ENCODE measurements at regions not wholly inside any gene's neighbourhood (a gene's known extent, or its start where the extent isn't known, plus 50 kb on each side); places are given as distances from the start of the nearest gene placed in this dataset.
"Not testable (repeated sequence)": the region's sequence is repeated elsewhere in the genome, so short reads cannot be mapped to it uniquely, and the experiment has no call there.

GRCh38 chr12:34097213-34097612 lies 74.9 kb downstream of the ALG10 start:
- DNase-seq (ENCODE audit: low read depth in 2 of 3, low spot score in 1 of 3): no peak

- DNase-seq (ENCODE audit: low read depth in 2 of 3, low spot score in 1 of 3): no peak
Observed at GRCh38 chr12:34105392-34105933, 83.2 kb downstream of the ALG10 start.

- no peak for DNase-seq (ENCODE audit: low read depth in 2 of 3, low spot score in 1 of 3)
Observed at GRCh38 chr12:34106172-34106571, 83.9 kb downstream of the ALG10 start.

- DNase-seq (ENCODE audit: low read depth in 2 of 3, low spot score in 1 of 3): no peak
Observed at GRCh38 chr12:34107016-34107415, 84.7 kb downstream of the ALG10 start.

DNA sequence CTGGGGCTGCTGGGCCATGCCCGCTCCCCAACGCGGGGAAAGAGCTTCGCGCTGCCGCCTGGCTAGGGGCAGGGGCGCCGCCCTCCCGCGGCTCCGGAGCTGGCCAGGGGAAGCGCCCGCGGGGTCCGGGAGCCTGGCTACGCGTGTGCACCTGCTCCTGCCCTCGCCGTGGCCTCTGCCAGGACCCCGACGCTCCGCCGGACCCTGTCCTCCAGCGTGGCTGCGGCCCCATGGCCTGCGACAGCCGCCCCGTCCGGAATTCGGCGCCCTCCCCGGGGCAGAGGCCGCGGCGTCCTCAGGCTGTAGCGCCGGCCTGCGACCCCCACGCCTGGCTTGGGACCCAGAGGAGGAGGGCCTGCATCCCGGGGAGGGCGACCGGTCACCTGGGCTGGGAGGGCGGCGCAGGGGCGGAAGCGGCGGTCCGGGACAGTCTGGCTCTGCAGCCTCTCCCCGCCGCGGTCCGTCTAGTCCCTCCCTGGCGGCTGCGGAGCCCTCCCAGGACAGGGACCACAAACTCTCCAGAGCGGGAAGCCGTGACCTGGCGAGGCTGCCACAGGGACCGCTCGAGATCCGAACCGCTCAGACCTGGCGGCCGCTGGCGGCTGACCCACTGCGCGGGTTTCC lies 85.6 kb downstream of the ALG10 start:
- DNase-seq (ENCODE audit: low read depth in 2 of 3, low spot score in 1 of 3): no peak

DNA sequence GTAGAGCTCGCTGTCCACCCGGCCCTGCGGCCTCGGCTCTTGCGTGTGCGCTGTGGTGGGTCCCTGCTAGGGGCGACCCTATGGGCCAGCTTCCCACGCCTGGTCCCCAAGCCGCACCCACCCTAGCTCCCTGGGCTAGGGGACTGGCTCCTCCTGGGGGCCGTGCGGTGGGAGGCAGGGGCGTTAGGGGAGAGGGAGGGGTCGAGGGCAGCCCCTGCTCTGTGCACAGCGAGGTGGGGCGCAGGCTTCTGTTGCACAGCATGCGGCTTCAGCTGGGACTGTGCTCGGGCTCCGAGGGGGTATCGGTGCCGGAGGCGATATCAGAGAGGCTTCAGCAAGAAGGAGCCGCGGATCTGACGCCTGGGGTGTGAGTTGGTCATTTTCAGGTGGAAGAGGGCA lies 86.1 kb downstream of the ALG10 start:
- no peak for DNase-seq (ENCODE audit: low read depth in 2 of 3, low spot score in 1 of 3)

DNA sequence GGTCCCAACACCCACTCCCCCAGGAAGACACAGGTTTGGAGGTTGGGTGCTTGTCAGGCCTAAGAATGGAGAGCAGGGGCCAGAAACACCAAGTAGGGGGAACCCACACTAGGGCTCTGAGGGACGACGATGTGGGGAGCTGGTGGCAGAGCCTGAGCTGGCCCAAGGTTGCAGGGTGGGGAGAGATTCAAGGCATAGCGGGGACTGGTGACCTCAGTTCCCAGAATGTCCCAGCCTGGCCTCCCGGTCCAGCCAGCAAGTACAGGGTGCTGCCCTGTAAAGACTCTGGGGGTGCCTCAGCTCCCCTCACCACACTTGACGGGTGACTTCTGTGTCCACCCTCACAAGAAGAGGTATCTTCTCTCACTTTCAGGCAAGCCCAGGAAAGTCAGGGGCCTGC lies 86.7 kb downstream of the ALG10 start:
- no peak for DNase-seq (ENCODE audit: low read depth in 2 of 3, low spot score in 1 of 3)

GRCh38 chr12:34109390-34109789 lies 87.1 kb downstream of the ALG10 start:
- DNase-seq (ENCODE audit: low read depth in 2 of 3, low spot score in 1 of 3): no peak

DNA sequence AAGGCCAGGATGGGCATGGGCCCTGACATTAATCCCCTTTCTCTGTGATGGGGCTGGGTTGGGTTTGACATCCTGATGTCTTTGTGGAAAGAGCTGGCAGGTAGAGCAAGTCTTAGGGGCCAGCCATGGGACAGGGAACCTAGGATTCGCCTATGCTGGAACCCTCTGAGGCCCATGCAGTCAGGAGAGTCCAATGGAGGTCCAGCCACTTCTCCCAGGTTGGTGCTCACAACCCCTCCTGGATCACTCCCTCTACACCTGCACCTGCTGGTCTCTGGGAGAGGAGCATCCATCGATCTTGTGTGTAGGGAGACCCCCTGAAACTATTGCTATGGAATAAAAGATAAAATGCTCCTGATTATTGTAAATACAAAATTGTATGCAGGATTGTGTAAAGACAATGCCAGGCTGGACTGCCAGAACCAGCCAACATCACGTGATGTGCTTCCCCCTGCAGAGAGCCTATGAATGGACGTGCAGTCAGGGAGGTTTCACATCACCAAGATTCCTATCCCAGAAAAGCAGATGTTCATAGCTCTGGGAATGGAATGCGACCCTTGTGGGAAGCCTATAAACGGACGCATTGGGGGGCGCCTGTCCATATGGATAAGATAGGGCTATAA lies 87.7 kb downstream of the ALG10 start:
- not testable (repeated sequence) for DNase-seq (ENCODE audit: low read depth in 2 of 3, low spot score in 1 of 3)

GRCh38 chr12:34119366-34119765 lies 97.1 kb downstream of the ALG10 start:
- no peak for DNase-seq (ENCODE audit: low read depth in 2 of 3, low spot score in 1 of 3)

DNA sequence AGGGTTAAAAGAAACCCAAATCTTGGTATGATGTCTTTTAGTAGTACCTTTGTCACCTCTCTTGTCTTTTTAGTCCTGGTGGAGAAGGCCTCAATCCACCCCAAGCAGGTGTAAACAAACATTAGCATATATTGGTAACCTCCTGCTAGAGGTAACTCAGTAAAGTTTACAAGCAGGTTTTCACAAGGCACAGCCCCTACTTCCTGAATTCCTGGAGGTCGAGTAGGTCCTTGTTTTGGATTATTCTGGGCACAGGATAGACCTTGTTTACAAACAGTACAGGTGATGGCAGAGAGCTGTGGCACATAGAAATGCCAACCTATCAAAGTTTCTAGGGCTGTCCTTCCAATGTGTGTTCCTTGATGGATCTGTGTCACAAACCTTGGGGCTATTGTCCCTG lies 99.1 kb downstream of the ALG10 start:
- no peak for DNase-seq (ENCODE audit: low read depth in 2 of 3, low spot score in 1 of 3)

GRCh38 chr12:34123092-34123491 lies 100.8 kb downstream of the ALG10 start:
- DNase-seq (ENCODE audit: low read depth in 2 of 3, low spot score in 1 of 3): peak in 2 of 3 donors; percentile 9 to 45

DNA sequence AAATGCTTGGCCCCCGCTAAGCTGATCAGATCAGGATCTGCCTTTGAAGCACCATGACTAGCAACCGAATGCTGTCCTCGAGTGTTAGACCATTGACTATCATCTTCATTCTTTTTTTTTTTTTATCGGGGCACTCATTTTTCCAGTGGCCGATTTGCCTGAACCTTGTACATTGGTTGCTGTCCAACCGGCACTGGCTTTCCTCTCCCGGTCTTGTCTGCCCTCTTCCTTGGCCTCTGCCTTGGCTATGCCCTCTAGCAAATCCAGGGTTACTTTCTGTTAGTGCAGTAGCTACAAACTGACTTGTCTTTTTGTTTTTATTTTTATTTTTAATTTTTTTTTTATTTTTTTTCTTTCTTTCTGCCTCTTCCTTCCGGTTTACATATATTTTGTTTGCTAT lies 102.3 kb downstream of the ALG10 start:
- DNase-seq (ENCODE audit: low read depth in 2 of 3, low spot score in 1 of 3): no peak

GRCh38 chr12:34126239-34126641 lies 103.9 kb downstream of the ALG10 start:
- DNase-seq (ENCODE audit: low read depth in 2 of 3, low spot score in 1 of 3): no peak

GRCh38 chr12:34126805-34127204 lies 104.5 kb downstream of the ALG10 start:
- no peak for DNase-seq (ENCODE audit: low read depth in 2 of 3, low spot score in 1 of 3)

- not testable (repeated sequence) for DNase-seq (ENCODE audit: low read depth in 2 of 3, low spot score in 1 of 3)
Observed at GRCh38 chr12:34127379-34127778, 105.1 kb downstream of the ALG10 start.

DNA sequence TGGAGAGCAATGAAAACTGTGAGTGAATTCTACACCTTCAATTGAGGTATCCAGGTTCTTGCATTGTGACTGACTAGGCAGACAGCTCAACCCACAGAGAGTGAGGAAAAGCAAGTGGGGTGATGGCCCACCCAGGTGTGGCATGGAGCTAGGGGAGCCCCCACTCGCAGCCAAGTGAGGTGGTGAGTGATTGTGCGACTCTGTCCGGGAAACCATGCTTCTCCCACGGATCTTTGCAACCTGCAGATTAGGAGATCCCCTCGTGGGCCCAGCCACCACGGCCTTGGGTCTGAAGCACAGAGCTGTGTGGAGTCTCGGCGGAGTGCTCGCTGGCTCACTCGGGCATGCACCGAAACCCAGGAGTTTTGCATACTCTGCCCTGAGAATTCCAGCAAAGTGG lies 120.1 kb downstream of the ALG10 start:
- DNase-seq (ENCODE audit: low read depth in 2 of 3, low spot score in 1 of 3): no peak

- DNase-seq (ENCODE audit: low read depth in 2 of 3, low spot score in 1 of 3): no peak
Observed at GRCh38 chr12:34151019-34151418, 128.7 kb downstream of the ALG10 start.

DNA sequence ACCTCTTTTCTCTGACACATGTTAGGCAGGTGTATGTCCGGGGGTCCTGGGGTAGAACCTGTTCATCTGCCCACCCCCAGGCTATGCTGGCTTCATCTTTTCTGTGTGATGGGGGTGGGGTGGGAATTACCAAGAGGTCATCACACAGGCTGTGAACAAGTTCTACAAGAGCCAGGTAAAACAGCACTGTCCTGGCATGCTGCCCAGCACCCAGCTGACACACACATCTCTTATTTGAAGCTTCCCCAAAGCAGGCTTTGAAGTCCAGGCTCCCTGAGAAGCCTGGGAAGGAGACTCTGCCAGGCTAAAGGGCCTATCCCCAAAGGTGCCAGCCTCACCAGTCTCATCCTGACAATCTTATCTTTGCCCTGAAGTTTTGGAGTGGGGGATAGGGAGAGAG lies 141.1 kb downstream of the ALG10 start:
- DNase-seq (ENCODE audit: low read depth in 2 of 3, low spot score in 1 of 3): no peak

GRCh38 chr12:34166427-34167060 lies 144.2 kb downstream of the ALG10 start:
- DNase-seq (ENCODE audit: low read depth in 2 of 3, low spot score in 1 of 3): no peak

DNA sequence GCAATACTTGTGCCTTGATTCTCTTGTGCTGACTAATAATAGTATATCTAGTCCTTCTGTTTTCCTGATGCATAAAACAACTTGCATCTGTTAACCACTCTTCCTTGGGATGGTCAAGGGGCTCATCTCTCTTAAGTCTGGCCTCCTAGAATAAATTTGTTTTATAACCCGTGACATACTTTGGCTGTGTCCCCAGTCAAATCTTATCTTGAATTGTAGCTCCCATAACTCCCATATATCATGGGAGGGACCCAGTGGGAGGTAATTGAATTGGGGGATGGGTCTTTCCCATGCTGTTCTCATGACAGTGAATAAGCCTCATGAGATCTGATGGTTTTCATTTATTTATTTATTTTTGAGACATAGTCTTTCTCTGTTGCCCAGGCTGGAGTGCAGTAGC lies 146.2 kb downstream of the ALG10 start:
- DNase-seq (ENCODE audit: low read depth in 2 of 3, low spot score in 1 of 3): not testable (repeated sequence)

DNA sequence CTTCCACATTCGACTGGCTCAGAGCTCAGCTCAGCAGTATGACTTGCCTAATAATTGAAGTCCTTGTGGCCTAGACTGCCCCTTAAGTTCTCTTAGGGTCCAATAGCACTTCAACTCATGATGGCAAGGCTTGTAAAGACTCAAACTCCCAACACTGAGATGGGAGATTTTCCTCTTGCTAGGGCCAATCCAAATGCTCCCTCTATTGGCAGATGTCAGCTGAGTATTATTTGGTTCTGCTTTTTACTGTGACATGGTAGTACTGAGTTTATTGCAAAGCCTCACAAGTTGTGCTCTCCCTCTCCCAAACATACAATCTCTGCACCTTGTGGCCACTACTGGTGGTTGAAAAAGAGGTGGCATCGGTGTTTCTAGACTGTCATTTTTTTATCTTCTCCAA lies 164.2 kb downstream of the ALG10 start:
- DNase-seq (ENCODE audit: low read depth in 2 of 3, low spot score in 1 of 3): no peak

All from stimulated activated CD4-positive, alpha-beta T cell treated with anti-CD3 and anti-CD28 coated beads, Interleukin-12 subunit alpha, Interleukin-12 subunit beta, amount 100 ng/mL, for 48 hours (primary cell).